ENCODE measurements at regions not wholly inside any gene's neighbourhood (a gene's known extent, or its start where the extent isn't known, plus 50 kb on each side); places are given as distances from the start of the nearest gene placed in this dataset.

- Histone ChIP-seq H3K4me1 (ENCODE audit: insufficient read depth, low read length, poor library complexity, severe bottlenecking) (no peaks in the 10 kb centered on the region), H3K9me3 (ENCODE audit: insufficient read depth, low read depth, low read length) (no peaks in the 10 kb centered on the region), H4K20me1 (ENCODE audit: insufficient read depth, low read length, poor library complexity, severe bottlenecking) (no peaks in the 10 kb centered on the region), H2AFZ (ENCODE audit: low read length) (no peak overlapping the region), H3K4me2 (ENCODE audit: low read depth, low read length, poor library complexity, severe bottlenecking) (no peak overlapping the region), H3K9me2 (replicated peaks; ENCODE audit: low read depth, low read length) (no peaks in the 10 kb centered on the region), H3K27me3 (ENCODE audit: insufficient read depth, low read length, poor library complexity, severe bottlenecking) (no peaks in the 10 kb centered on the region), H3K4me3 (ENCODE audit: low read length, poor library complexity, severe bottlenecking) (no peak overlapping the region), H3K36me3 (ENCODE audit: insufficient read depth, low read length) (no peaks in the 10 kb centered on the region), H3F3A (ENCODE audit: low read depth) (no peaks in the 10 kb centered on the region), H3K79me2 (ENCODE audit: insufficient read depth, low read length) (no peaks in the 10 kb centered on the region), H3K9ac (ENCODE audit: low read depth, low read length, poor library complexity, severe bottlenecking) (no peak overlapping the region)
- TF ChIP-seq, protein P1, sequence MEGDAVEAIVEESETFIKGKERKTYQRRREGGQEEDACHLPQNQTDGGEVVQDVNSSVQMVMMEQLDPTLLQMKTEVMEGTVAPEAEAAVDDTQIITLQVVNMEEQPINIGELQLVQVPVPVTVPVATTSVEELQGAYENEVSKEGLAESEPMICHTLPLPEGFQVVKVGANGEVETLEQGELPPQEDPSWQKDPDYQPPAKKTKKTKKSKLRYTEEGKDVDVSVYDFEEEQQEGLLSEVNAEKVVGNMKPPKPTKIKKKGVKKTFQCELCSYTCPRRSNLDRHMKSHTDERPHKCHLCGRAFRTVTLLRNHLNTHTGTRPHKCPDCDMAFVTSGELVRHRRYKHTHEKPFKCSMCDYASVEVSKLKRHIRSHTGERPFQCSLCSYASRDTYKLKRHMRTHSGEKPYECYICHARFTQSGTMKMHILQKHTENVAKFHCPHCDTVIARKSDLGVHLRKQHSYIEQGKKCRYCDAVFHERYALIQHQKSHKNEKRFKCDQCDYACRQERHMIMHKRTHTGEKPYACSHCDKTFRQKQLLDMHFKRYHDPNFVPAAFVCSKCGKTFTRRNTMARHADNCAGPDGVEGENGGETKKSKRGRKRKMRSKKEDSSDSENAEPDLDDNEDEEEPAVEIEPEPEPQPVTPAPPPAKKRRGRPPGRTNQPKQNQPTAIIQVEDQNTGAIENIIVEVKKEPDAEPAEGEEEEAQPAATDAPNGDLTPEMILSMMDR (conservative IDR thresholded peaks at IDR 0.05; ENCODE audit: low read length) = no peak
- TF ChIP-seq EZH2phosphoT487 (IDR thresholded peaks at IDR 0.05; ENCODE audit: borderline replicate concordance) = no peak
Measured at GRCh38 chr2:35067420-35067819, 1288.2 kb upstream of the CRIM1 start.

DNA sequence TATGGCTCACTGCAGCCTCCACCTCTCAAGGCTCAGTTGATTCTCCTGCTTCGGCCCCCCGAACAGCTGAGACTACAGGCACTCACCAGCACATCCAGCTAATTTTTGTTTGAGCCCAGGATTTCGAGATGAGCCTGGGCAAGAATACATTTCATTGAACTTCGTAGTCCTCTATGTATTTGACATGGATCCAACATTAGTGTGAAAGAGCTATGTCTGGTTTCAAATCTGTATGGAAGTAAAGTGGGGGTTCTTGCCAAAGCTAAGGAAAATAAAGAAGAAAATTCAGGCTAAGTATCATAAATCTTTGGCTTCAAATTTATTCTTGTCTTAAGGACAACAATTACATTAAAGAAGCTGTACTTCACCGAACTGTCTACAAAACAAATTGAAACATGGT lies 1291.7 kb upstream of the CRIM1 start:
- Histone ChIP-seq H3F3A (ENCODE audit: low read depth) (no peaks in the 10 kb centered on the region), H3K27me3 (ENCODE audit: insufficient read depth, low read length, poor library complexity, severe bottlenecking) (no peaks in the 10 kb centered on the region), H3K4me3 (ENCODE audit: low read length, poor library complexity, severe bottlenecking) (no peak overlapping the region), H3K36me3 (ENCODE audit: insufficient read depth, low read length) (no peaks in the 10 kb centered on the region), H3K9ac (ENCODE audit: low read depth, low read length, poor library complexity, severe bottlenecking) (no peak overlapping the region), H3K9me2 (replicated peaks; ENCODE audit: low read depth, low read length) (no peaks in the 10 kb centered on the region), H2AFZ (ENCODE audit: low read length) (no peak overlapping the region), H4K20me1 (ENCODE audit: insufficient read depth, low read length, poor library complexity, severe bottlenecking) (no peaks in the 10 kb centered on the region), H3K4me1 (ENCODE audit: insufficient read depth, low read length, poor library complexity, severe bottlenecking) (no peaks in the 10 kb centered on the region), H3K4me2 (ENCODE audit: low read depth, low read length, poor library complexity, severe bottlenecking) (no peak overlapping the region), H3K79me2 (ENCODE audit: insufficient read depth, low read length) (no peaks in the 10 kb centered on the region), H3K9me3 (ENCODE audit: insufficient read depth, low read depth, low read length) (no peaks in the 10 kb centered on the region)
- no peak for TF ChIP-seq EZH2phosphoT487 (IDR thresholded peaks at IDR 0.05; ENCODE audit: borderline replicate concordance)
- TF ChIP-seq, protein P1 (conservative IDR thresholded peaks at IDR 0.05; ENCODE audit: low read length) = no peak

DNA sequence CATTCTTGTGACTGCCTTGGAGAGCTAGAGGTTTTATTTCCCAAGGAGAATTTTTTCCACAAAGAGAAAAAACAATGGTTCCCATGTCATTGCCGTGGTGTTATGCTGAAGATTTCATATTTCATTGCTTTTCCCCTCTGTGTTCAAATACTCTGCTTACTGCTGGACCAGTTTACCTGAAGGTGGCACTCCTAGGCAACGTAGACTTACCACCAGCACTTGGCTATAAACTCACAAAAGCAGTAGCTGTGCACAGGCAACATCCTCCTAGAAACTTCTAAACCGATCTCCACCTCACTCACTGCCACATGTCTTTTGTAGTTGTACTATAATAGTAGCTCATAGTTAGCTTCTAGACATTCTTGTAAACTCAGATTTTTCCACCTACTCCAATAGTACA lies 1319.7 kb upstream of the CRIM1 start:
- Histone ChIP-seq H3K27me3 (ENCODE audit: insufficient read depth, low read length, poor library complexity, severe bottlenecking) (no peaks in the 10 kb centered on the region), H2AFZ (ENCODE audit: low read length) (no peak overlapping the region), H3K4me2 (ENCODE audit: low read depth, low read length, poor library complexity, severe bottlenecking) (no peak overlapping the region), H3F3A (ENCODE audit: low read depth) (no peaks in the 10 kb centered on the region), H4K20me1 (ENCODE audit: insufficient read depth, low read length, poor library complexity, severe bottlenecking) (no peaks in the 10 kb centered on the region), H3K9me2 (replicated peaks; ENCODE audit: low read depth, low read length) (no peaks in the 10 kb centered on the region), H3K9ac (ENCODE audit: low read depth, low read length, poor library complexity, severe bottlenecking) (no peak overlapping the region), H3K4me1 (ENCODE audit: insufficient read depth, low read length, poor library complexity, severe bottlenecking) (no peaks in the 10 kb centered on the region), H3K36me3 (ENCODE audit: insufficient read depth, low read length) (no peaks in the 10 kb centered on the region), H3K9me3 (ENCODE audit: insufficient read depth, low read depth, low read length) (no peaks in the 10 kb centered on the region), H3K4me3 (ENCODE audit: low read length, poor library complexity, severe bottlenecking) (no peak overlapping the region), H3K79me2 (ENCODE audit: insufficient read depth, low read length) (no peaks in the 10 kb centered on the region)
- no peak for TF ChIP-seq EZH2phosphoT487 (IDR thresholded peaks at IDR 0.05; ENCODE audit: borderline replicate concordance)
- TF ChIP-seq, protein P1 (conservative IDR thresholded peaks at IDR 0.05; ENCODE audit: low read length) = no peak
